HL-60 (cell line): ENCODE measurements at regions not wholly inside any gene's neighbourhood (a gene's known extent, or its start where the extent isn't known, plus 50 kb on each side); places are given as distances from the start of the nearest gene placed in this dataset.

Source experiments
- GABPA ChIP-seq: IDR thresholded peaks from 2 replicates; pipeline ENCODE4 v1.6.1; 2012; ENCODE audit warnings: low read depth
- POLR2AphosphoS5 ChIP-seq: IDR thresholded peaks from 2 replicates; pipeline ENCODE4 v1.6.1; 2012; ENCODE audit warnings: low read depth
- SPI1 ChIP-seq: IDR thresholded peaks from 2 replicates; pipeline ENCODE4 v1.6.1; 2012; ENCODE audit warnings: low read depth, mild to moderate bottlenecking, borderline replicate concordance
- TF ChIP-seq, protein P1 (sequence below): IDR thresholded peaks from one replicate; pipeline ENCODE4 v1.5.1; 2011; ENCODE audit warnings: low read length, control low read depth, inconsistent platforms; ENCODE audit not compliant: insufficient read depth
- TF ChIP-seq, protein P2 (sequence below): IDR thresholded peaks from 2 replicates; pipeline ENCODE4 v1.6.1; 2012; ENCODE audit warnings: low read depth; ENCODE audit not compliant: insufficient replicate concordance

DNA sequence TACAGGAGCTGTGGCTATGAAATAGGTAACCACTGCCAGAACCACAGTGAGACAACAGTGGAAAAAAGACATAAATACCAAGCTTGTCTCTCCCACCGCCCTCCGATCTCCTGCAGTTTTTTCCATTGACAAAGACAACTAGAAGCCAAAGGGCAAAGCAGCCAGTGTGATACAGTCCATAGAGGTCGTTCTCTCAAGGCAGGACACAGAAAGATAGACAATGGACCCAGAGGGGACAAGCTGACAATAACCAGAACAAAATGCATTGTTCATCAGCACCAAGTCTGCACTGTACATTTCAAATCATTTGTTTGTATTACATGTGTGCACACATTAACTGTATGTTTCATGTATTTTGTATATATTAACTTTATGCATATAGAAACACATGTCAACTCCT, 233.0 kb upstream of the NOL4 start:
- TF ChIP-seq, protein P1, sequence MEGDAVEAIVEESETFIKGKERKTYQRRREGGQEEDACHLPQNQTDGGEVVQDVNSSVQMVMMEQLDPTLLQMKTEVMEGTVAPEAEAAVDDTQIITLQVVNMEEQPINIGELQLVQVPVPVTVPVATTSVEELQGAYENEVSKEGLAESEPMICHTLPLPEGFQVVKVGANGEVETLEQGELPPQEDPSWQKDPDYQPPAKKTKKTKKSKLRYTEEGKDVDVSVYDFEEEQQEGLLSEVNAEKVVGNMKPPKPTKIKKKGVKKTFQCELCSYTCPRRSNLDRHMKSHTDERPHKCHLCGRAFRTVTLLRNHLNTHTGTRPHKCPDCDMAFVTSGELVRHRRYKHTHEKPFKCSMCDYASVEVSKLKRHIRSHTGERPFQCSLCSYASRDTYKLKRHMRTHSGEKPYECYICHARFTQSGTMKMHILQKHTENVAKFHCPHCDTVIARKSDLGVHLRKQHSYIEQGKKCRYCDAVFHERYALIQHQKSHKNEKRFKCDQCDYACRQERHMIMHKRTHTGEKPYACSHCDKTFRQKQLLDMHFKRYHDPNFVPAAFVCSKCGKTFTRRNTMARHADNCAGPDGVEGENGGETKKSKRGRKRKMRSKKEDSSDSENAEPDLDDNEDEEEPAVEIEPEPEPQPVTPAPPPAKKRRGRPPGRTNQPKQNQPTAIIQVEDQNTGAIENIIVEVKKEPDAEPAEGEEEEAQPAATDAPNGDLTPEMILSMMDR = no peak
- TF ChIP-seq POLR2AphosphoS5 (no peak), GABPA (no peak), SPI1 (no peak)
- TF ChIP-seq, protein P2, sequence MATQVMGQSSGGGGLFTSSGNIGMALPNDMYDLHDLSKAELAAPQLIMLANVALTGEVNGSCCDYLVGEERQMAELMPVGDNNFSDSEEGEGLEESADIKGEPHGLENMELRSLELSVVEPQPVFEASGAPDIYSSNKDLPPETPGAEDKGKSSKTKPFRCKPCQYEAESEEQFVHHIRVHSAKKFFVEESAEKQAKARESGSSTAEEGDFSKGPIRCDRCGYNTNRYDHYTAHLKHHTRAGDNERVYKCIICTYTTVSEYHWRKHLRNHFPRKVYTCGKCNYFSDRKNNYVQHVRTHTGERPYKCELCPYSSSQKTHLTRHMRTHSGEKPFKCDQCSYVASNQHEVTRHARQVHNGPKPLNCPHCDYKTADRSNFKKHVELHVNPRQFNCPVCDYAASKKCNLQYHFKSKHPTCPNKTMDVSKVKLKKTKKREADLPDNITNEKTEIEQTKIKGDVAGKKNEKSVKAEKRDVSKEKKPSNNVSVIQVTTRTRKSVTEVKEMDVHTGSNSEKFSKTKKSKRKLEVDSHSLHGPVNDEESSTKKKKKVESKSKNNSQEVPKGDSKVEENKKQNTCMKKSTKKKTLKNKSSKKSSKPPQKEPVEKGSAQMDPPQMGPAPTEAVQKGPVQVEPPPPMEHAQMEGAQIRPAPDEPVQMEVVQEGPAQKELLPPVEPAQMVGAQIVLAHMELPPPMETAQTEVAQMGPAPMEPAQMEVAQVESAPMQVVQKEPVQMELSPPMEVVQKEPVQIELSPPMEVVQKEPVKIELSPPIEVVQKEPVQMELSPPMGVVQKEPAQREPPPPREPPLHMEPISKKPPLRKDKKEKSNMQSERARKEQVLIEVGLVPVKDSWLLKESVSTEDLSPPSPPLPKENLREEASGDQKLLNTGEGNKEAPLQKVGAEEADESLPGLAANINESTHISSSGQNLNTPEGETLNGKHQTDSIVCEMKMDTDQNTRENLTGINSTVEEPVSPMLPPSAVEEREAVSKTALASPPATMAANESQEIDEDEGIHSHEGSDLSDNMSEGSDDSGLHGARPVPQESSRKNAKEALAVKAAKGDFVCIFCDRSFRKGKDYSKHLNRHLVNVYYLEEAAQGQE = no peak
